DND-41 (cell line): ENCODE measurements at regions not wholly inside any gene's neighbourhood (a gene's known extent, or its start where the extent isn't known, plus 50 kb on each side); places are given as distances from the start of the nearest gene placed in this dataset.

Experiments used
- ATAC-seq: fragments of 200-7000 bp; cut with Tn5 transposase; 3 replicates; pipeline ENCODE4 v1.9.1; 2021; ENCODE audit warnings: low read depth; ENCODE audit not compliant: insufficient read depth
- DNase-seq: peaks from one replicate; pipeline ENCODE4 v3.0.0-alpha.2; 2020
- H2AFZ ChIP-seq: 2 replicates; pipeline ENCODE4 v1.6.0; 2012; ENCODE audit warnings: low read depth, low read length
- H3K27ac ChIP-seq: 2 replicates; pipeline ENCODE4 v1.5.1; 2012; ENCODE audit warnings: low read length, inconsistent platforms
- H3K27me3 ChIP-seq: fragments of 200-600 bp; sonication (generic); 2 replicates; pipeline ENCODE4 v1.6.0; 2012; ENCODE audit warnings: low read length, mild to moderate bottlenecking, inconsistent platforms; ENCODE audit not compliant: insufficient read depth, poor library complexity
- H3K36me3 ChIP-seq: 2 replicates; pipeline ENCODE4 v1.5.1; 2012; ENCODE audit warnings: low read length, inconsistent platforms; ENCODE audit not compliant: insufficient read depth
- H3K4me1 ChIP-seq: 2 replicates; pipeline ENCODE4 v1.5.1; 2012; ENCODE audit warnings: mild to moderate bottlenecking, low read length; ENCODE audit not compliant: insufficient read depth
- H3K4me2 ChIP-seq: 2 replicates; pipeline ENCODE4 v1.6.0; 2012; ENCODE audit warnings: mild to moderate bottlenecking, moderate library complexity, low read length, inconsistent platforms; ENCODE audit not compliant: insufficient read depth
- H3K4me3 ChIP-seq, 2 experiments: fragments of 200-600 bp in 1 of 2; shearing (Covaris generic) in 1 of 2; 2 replicates each; pipeline ENCODE4 v1.5.1; 2012 to 2016; ENCODE audit warnings: inconsistent platforms in 2 of 2, low read length in 2 of 2, mild to moderate bottlenecking in 2 of 2, low read depth in 1 of 2, moderate library complexity in 1 of 2
- H3K79me2 ChIP-seq: 2 replicates; pipeline ENCODE4 v1.6.0; 2012; ENCODE audit warnings: low read length, inconsistent platforms; ENCODE audit not compliant: insufficient read depth
- H3K9ac ChIP-seq: 2 replicates; pipeline ENCODE4 v1.6.0; 2012; ENCODE audit warnings: low read depth, mild to moderate bottlenecking, inconsistent platforms, low read length, moderate library complexity
- H3K9me3 ChIP-seq: 2 replicates; pipeline ENCODE4 v1.5.1; 2012; ENCODE audit warnings: low read length, moderate library complexity, mild to moderate bottlenecking, inconsistent platforms; ENCODE audit not compliant: insufficient read depth, severe bottlenecking
- H4K20me1 ChIP-seq: 2 replicates; pipeline ENCODE4 v1.6.0; 2012; ENCODE audit warnings: low read length; ENCODE audit not compliant: insufficient read depth
- CTCF ChIP-seq: IDR thresholded peaks from 2 replicates; pipeline ENCODE4 v1.5.1; 2012; ENCODE audit warnings: borderline replicate concordance, low read length, moderate library complexity, mild to moderate bottlenecking; ENCODE audit not compliant: poor library complexity, severe bottlenecking; ENCODE audit errors: extremely low read depth
- EZH2 ChIP-seq: IDR thresholded peaks from 3 replicates; pipeline ENCODE4 v1.6.1; 2012; ENCODE audit warnings: borderline replicate concordance, low read depth, mild to moderate bottlenecking, moderate library complexity, low read length, inconsistent platforms; ENCODE audit not compliant: severe bottlenecking

- Histone ChIP-seq H3K27me3 (no peaks in the 10 kb centered on the region), H2AFZ (no peak overlapping the region), H3K4me3 (no peak overlapping the region), H3K36me3 (no peaks in the 10 kb centered on the region), H4K20me1 (no peaks in the 10 kb centered on the region), H3K9ac (no peak overlapping the region), H3K4me2 (no peak overlapping the region), H3K27ac (no peak overlapping the region), H3K4me1 (no peaks in the 10 kb centered on the region), H3K9me3 (no peaks in the 10 kb centered on the region), H3K79me2 (no peaks in the 10 kb centered on the region)
- DNase-seq (no peak), ATAC-seq (no peak)
- TF ChIP-seq CTCF (no peak), EZH2 (no peak)
Observed at GRCh38 chr5:174167080-174167910, 121.8 kb downstream of the NSG2 start.

- Histone ChIP-seq H3K4me3 (no peak overlapping the region), H3K36me3 (no peaks in the 10 kb centered on the region), H4K20me1 (no peaks in the 10 kb centered on the region), H3K9me3 (no peaks in the 10 kb centered on the region), H3K9ac (no peak overlapping the region), H3K27ac (no peak overlapping the region), H3K4me1 (no peaks in the 10 kb centered on the region), H2AFZ (no peak overlapping the region), H3K79me2 (no peaks in the 10 kb centered on the region), H3K27me3 (no peaks in the 10 kb centered on the region), H3K4me2 (no peak overlapping the region)
- ATAC-seq, result no peak
- TF ChIP-seq CTCF (no peak), EZH2 (no peak)
- DNase-seq, result no peak
Observed at GRCh38 chr5:174172152-174172551, 126.6 kb downstream of the NSG2 start.

- no peaks in the 10 kb centered on the region for H3K79me2 ChIP-seq
- no peaks in the 10 kb centered on the region for H3K9me3 ChIP-seq
- TF ChIP-seq CTCF, result no peak
- no peak for TF ChIP-seq EZH2
- H3K27ac ChIP-seq, result no peak overlapping the region
- DNase-seq, result no peak
- H3K9ac ChIP-seq, result no peak overlapping the region
- H3K36me3 ChIP-seq, result no peaks in the 10 kb centered on the region
- no peak overlapping the region for H3K4me3 ChIP-seq
- H3K27me3 ChIP-seq, result no peaks in the 10 kb centered on the region
- no peak for ATAC-seq
- H2AFZ ChIP-seq, result no peak overlapping the region
- no peaks in the 10 kb centered on the region for H3K4me1 ChIP-seq
- no peak overlapping the region for H3K4me2 ChIP-seq
- H4K20me1 ChIP-seq, result no peaks in the 10 kb centered on the region
Observed at GRCh38 chr5:174172566-174172965, 127.1 kb downstream of the NSG2 start.

GRCh38 chr5:174173766-174174165 lies 128.3 kb downstream of the NSG2 start:
- Histone ChIP-seq H2AFZ (no peak overlapping the region), H3K4me3 (no peak overlapping the region), H3K27me3 (no peaks in the 10 kb centered on the region), H3K9me3 (no peaks in the 10 kb centered on the region), H3K36me3 (no peaks in the 10 kb centered on the region), H4K20me1 (no peaks in the 10 kb centered on the region), H3K4me2 (no peak overlapping the region), H3K9ac (no peak overlapping the region), H3K27ac (no peak overlapping the region), H3K79me2 (no peaks in the 10 kb centered on the region), H3K4me1 (no peaks in the 10 kb centered on the region)
- no peak for DNase-seq
- no peak for ATAC-seq
- no peak for TF ChIP-seq EZH2
- no peak for TF ChIP-seq CTCF
